Spleen (tissue), 11 donors: ENCODE measurements at regions not wholly inside any gene's neighbourhood (a gene's known extent, or its start where the extent isn't known, plus 50 kb on each side); places are given as distances from the start of the nearest gene placed in this dataset.

Source experiments
- DNase-seq: peaks from one replicate; pipeline ENCODE4 v3.0.0-alpha.2; 2020
- H3K27ac ChIP-seq, 8 donors: fragments of 200-600 bp; sonication (generic) in 7 of 8; 1 replicate in 4 of 8; 2 replicates in 4 of 8; pipeline versions ENCODE4 v1.5.0 to v1.8.0; 2016 to 2021; ENCODE audit warnings: inconsistent platforms in 4 of 8, mild to moderate bottlenecking in 4 of 8, moderate library complexity in 1 of 8
- H3K27me3 ChIP-seq, 7 donors: fragments of 200-600 bp; sonication (generic) in 6 of 7; replicated peaks in 1 of 7; 1 replicate in 4 of 7; 2 replicates in 3 of 7; pipeline versions ENCODE4 v1.5.0 to v1.8.0; 2016 to 2021; ENCODE audit warnings: inconsistent platforms in 3 of 7, mild to moderate bottlenecking in 1 of 7
- H3K36me3 ChIP-seq, 6 donors: fragments of 200-600 bp; sonication (generic) in 5 of 6; 1 replicate in 4 of 6; 2 replicates in 2 of 6; pipeline versions ENCODE4 v1.5.0 to v1.8.0; 2016 to 2021; ENCODE audit warnings: inconsistent platforms in 2 of 6
- H3K4me1 ChIP-seq, 6 donors: fragments of 200-600 bp; sonication (generic) in 5 of 6; 1 replicate in 3 of 6; 2 replicates in 3 of 6; pipeline versions ENCODE4 v1.5.0 to v1.8.0; 2016 to 2021; ENCODE audit warnings: inconsistent platforms in 3 of 6
- H3K4me3 ChIP-seq, 8 donors: fragments of 200-600 bp; sonication (generic) in 7 of 8; 1 replicate in 4 of 8; 2 replicates in 4 of 8; pipeline versions ENCODE4 v1.5.0 to v1.8.0; 2016 to 2021; ENCODE audit warnings: inconsistent platforms in 4 of 8, mild to moderate bottlenecking in 4 of 8, moderate library complexity in 2 of 8
- H3K9me3 ChIP-seq, 8 donors: fragments of 200-600 bp; sonication (generic) in 7 of 8; 1 replicate in 4 of 8; 2 replicates in 4 of 8; pipeline versions ENCODE4 v1.5.0 to v1.8.0; 2016 to 2021; ENCODE audit warnings: inconsistent platforms in 4 of 8
- CTCF ChIP-seq, 11 experiments: fragments of 200-600 bp in 7 of 11; fragments of 450-650 bp in 4 of 11; sonication (generic) in 4 of 11; IDR thresholded peaks in 8 of 11; conservative IDR thresholded peaks in 3 of 11; 1 replicate in 7 of 11; 2 replicates in 4 of 11; pipeline versions ENCODE4 v1.4.0 to v1.8.0; 2016 to 2021; ENCODE audit warnings: antibody characterized with exemption in 11 of 11, inconsistent platforms in 4 of 11, mild to moderate bottlenecking in 1 of 11
- POLR2A ChIP-seq, 3 donors: fragments of 450-650 bp; IDR thresholded peaks; one replicate each; pipeline ENCODE4 v1.5.1; 2017; ENCODE audit warnings: antibody characterized with exemption in 3 of 3, mild to moderate bottlenecking in 1 of 3
- POLR2AphosphoS5 ChIP-seq, 3 donors: sonication (generic); formaldehyde crosslinking; IDR thresholded peaks; one replicate each; pipeline ENCODE4 v1.5.1; 2017; ENCODE audit warnings: antibody characterized with exemption in 3 of 3
- WGBS, 5 donors: extraction: QIAGEN DNeasy Blood & Tissue Kit in 3 of 5; methylation state at CpG; one replicate each; pipeline versions ENCODE4 v1.1.5 to v1.1.7; 2013 to 2018; 5-methylcytosine and 5-hydroxymethylcytosine counted together
- intact Hi-C: fragments of 100-400 bp; cut with DNase I; formaldehyde crosslinking; loops from one replicate; pipeline ENCODE4 v1.15.0; 2023; ENCODE audit warnings: low total_unique reads
- donor health status: healthy with polysubstance abuse.
- donor health status: DM: no; HTN: no; CAD: no; lungs with moderate emphysema.
- donor health status: DM: no; HTN: no; CAD: no.
- donor health status: Bipolar disorder and iron deficiency.
- donor health status: healthy.
- donor health status: DM: no; HTN: no; CAD: no.
- donor health status: DM: yes; HTN: yes; CAD: no.

- DNase-seq, result no peak
- Histone ChIP-seq H3K27ac (no peak overlapping the region), H3K27me3 (no peaks in the 10 kb centered on the region), H3K4me1 (no peaks in the 10 kb centered on the region), H3K36me3 (no peaks in the 10 kb centered on the region), H3K4me3 (no peak overlapping the region), H3K9me3 (peaks cover 0 to 4% (median 0%) of the 10 kb centered on the region in 8 donors)
- intact Hi-C loops, result no loop called here
- TF ChIP-seq CTCF (IDR thresholded peaks at IDR 0.05 in 8 of 11, conservative IDR thresholded peaks at IDR 0.05 in 3 of 11) (no peak), POLR2A (IDR thresholded peaks at IDR 0.05) (no peak), POLR2AphosphoS5 (IDR thresholded peaks at IDR 0.05) (no peak)
- WGBS, 5 donors, result 32 to 44% (median 40%) methylated on average over 3 of the region's 3 CpGs
Measured at GRCh38 chr7:114364151-114364550, 50.5 kb upstream of the FOXP2 start.

GRCh38 chr7:114363292-114363691 is 51.3 kb upstream of the FOXP2 start:
- no peak overlapping the region for H3K27ac ChIP-seq
- no peak overlapping the region for H3K4me3 ChIP-seq
- no peaks in the 10 kb centered on the region for H3K27me3 ChIP-seq
- WGBS, 5 donors, result 78 to 94% (median 88%) methylated on average over 1 of the region's 1 CpG
- intact Hi-C loops, result no loop called here
- no peak for DNase-seq
- no peak for TF ChIP-seq POLR2AphosphoS5 (IDR thresholded peaks at IDR 0.05)
- TF ChIP-seq CTCF (IDR thresholded peaks at IDR 0.05 in 8 of 11, conservative IDR thresholded peaks at IDR 0.05 in 3 of 11), result no peak
- no peak for TF ChIP-seq POLR2A (IDR thresholded peaks at IDR 0.05)
- H3K36me3 ChIP-seq, result no peaks in the 10 kb centered on the region
- H3K4me1 ChIP-seq, result no peaks in the 10 kb centered on the region
- peaks cover 0 to 4% (median 0%) of the 10 kb centered on the region in 8 donors for H3K9me3 ChIP-seq

- no peak for TF ChIP-seq POLR2A (IDR thresholded peaks at IDR 0.05)
- no peak for TF ChIP-seq CTCF (IDR thresholded peaks at IDR 0.05 in 8 of 11, conservative IDR thresholded peaks at IDR 0.05 in 3 of 11)
- no peak for TF ChIP-seq POLR2AphosphoS5 (IDR thresholded peaks at IDR 0.05)
- Histone ChIP-seq H3K27me3 (no peaks in the 10 kb centered on the region), H3K27ac (no peak overlapping the region), H3K4me3 (no peak overlapping the region), H3K36me3 (no peaks in the 10 kb centered on the region), H3K9me3 (peaks cover 0 to 4% (median 0%) of the 10 kb centered on the region in 8 donors), H3K4me1 (no peaks in the 10 kb centered on the region)
- 84 to 92% (median 84%) methylated on average over 2 of the region's 2 CpGs for WGBS, 5 donors
- DNase-seq, result no peak
- intact Hi-C loops, result no loop called here
Measured at GRCh38 chr7:114358911-114359310, 55.7 kb upstream of the FOXP2 start.

GRCh38 chr7:114356133-114356532 is 58.5 kb upstream of the FOXP2 start:
- TF ChIP-seq POLR2A (IDR thresholded peaks at IDR 0.05), result no peak
- no peak for TF ChIP-seq POLR2AphosphoS5 (IDR thresholded peaks at IDR 0.05)
- no peak for TF ChIP-seq CTCF (IDR thresholded peaks at IDR 0.05 in 8 of 11, conservative IDR thresholded peaks at IDR 0.05 in 3 of 11)
- no peak for DNase-seq
- H3K4me1 ChIP-seq, result no peaks in the 10 kb centered on the region

More at GRCh38 chr7:114356133-114356532, 58.5 kb upstream of the FOXP2 start:
- Histone ChIP-seq H3K36me3 (no peaks in the 10 kb centered on the region), H3K4me3 (no peak overlapping the region), H3K27ac (no peak overlapping the region), H3K27me3 (no peaks in the 10 kb centered on the region), H3K9me3 (peaks cover 0 to 4% (median 0%) of the 10 kb centered on the region in 8 donors)
- intact Hi-C loops, result no loop called here
- WGBS, 5 donors, result 70 to 88% (median 79%) methylated on average over 3 of the region's 3 CpGs
